SK-N-SH (cell line): ENCODE measurements at regions not wholly inside any gene's neighbourhood (a gene's known extent, or its start where the extent isn't known, plus 50 kb on each side); places are given as distances from the start of the nearest gene placed in this dataset.

ENCODE experiments used
- CTCF ChIA-PET: fragments of 300-600, 350-600 bp; formaldehyde crosslinking; extraction: SDS; loops from one replicate; lab custom pipeline; 2021; lab: Yijun Ruan, JAX
- POLR2A ChIA-PET: fragments of 350-600 bp; sonication (Branson Sonifier 250); formaldehyde crosslinking; extraction: SDS; loops from one replicate; lab custom pipeline; 2020; ENCODE audit warnings: antibody characterized with exemption, inconsistent platforms; lab: Yijun Ruan, JAX
- DNase-seq: peaks from one replicate; pipeline ENCODE4 v3.0.0; 2012
- H2AFZ ChIP-seq: fragments of 200-600 bp; sonication (generic); 2 replicates; pipeline ENCODE4 v1.8.1; 2016; ENCODE audit warnings: antibody characterized with exemption, mild to moderate bottlenecking, low read depth
- H3F3A ChIP-seq: fragments of 200-600 bp; sonication (generic); replicated peaks from 2 replicates; pipeline ENCODE3; 2016; ENCODE audit warnings: antibody characterized with exemption, mild to moderate bottlenecking; ENCODE audit not compliant: insufficient read depth
- H3K27ac ChIP-seq, 2 experiments: fragments of 200-500 bp in 1 of 2; fragments of 200-600 bp in 1 of 2; sonication (Bioruptor generic) in 1 of 2; sonication (generic), shearing (Covaris generic) in 1 of 2; 2 replicates each; pipeline versions ENCODE4 v1.5.1 to v1.6.1; 2014 to 2016; ENCODE audit warnings: low read depth in 2 of 2, inconsistent platforms in 1 of 2, low read length in 1 of 2, mild to moderate bottlenecking in 1 of 2, mixed read lengths in 1 of 2
- H3K27me3 ChIP-seq: fragments of 200-600 bp; sonication (generic), shearing (Covaris generic); 2 replicates; pipeline ENCODE4 v1.6.1; 2016; ENCODE audit warnings: mixed run types; ENCODE audit not compliant: insufficient read depth
- H3K36me3 ChIP-seq, 2 experiments: fragments of 200-500 bp in 1 of 2; fragments of 200-600 bp in 1 of 2; sonication (Bioruptor generic) in 1 of 2; sonication (generic) in 1 of 2; replicated peaks in 1 of 2; 2 replicates each; pipeline versions ENCODE3 to v1.5.1; 2014 to 2016; ENCODE audit warnings: low read length in 1 of 2, mild to moderate bottlenecking in 1 of 2; ENCODE audit not compliant: insufficient read depth in 2 of 2, control insufficient read depth in 1 of 2
- H3K4me1 ChIP-seq, 2 experiments: fragments of 200-500 bp in 1 of 2; fragments of 200-600 bp in 1 of 2; sonication (Bioruptor generic) in 1 of 2; sonication (generic), shearing (Covaris generic) in 1 of 2; 2 replicates each; pipeline versions ENCODE4 v1.5.1 to v1.6.1; 2014 to 2016; ENCODE audit warnings: low read depth in 1 of 2, low read length in 1 of 2, mixed run types in 1 of 2; ENCODE audit not compliant: insufficient read depth in 2 of 2, control insufficient read depth in 1 of 2
- H3K4me2 ChIP-seq: fragments of 200-600 bp; sonication (generic), shearing (Covaris generic); 2 replicates; pipeline ENCODE4 v1.6.1; 2017; ENCODE audit warnings: mixed run types
- H3K4me3 ChIP-seq, 2 experiments: fragments of 200-500 bp in 1 of 2; fragments of 200-600 bp in 1 of 2; sonication (Bioruptor generic) in 1 of 2; sonication (generic), shearing (Covaris generic) in 1 of 2; 2 replicates each; pipeline versions ENCODE4 v1.5.1 to v1.8.1; 2014 to 2016; ENCODE audit warnings: low read depth in 2 of 2, inconsistent platforms in 1 of 2, low read length in 1 of 2, mild to moderate bottlenecking in 1 of 2, mixed read lengths in 1 of 2, moderate library complexity in 1 of 2
- H3K79me2 ChIP-seq: fragments of 200-600 bp; sonication (generic); 2 replicates; pipeline ENCODE4 v1.8.1; 2017; ENCODE audit warnings: mild to moderate bottlenecking; ENCODE audit not compliant: insufficient read depth
- H3K9ac ChIP-seq: fragments of 200-600 bp; sonication (generic); 2 replicates; pipeline ENCODE4 v1.6.1; 2017; ENCODE audit warnings: mixed run types
- H3K9me2 ChIP-seq: fragments of 200-600 bp; sonication (generic); 2 replicates; pipeline ENCODE4 v1.6.1; 2017; ENCODE audit warnings: mixed run types
- H3K9me3 ChIP-seq: fragments of 200-600 bp; sonication (generic); 2 replicates; pipeline ENCODE4 v1.6.1; 2017; ENCODE audit warnings: mixed run types, mild to moderate bottlenecking, moderate library complexity
- H4K20me1 ChIP-seq: fragments of 200-600 bp; sonication (generic); 2 replicates; pipeline ENCODE4 v1.6.1; 2017; ENCODE audit warnings: mild to moderate bottlenecking, mixed run types; ENCODE audit not compliant: insufficient read depth
- EP300 ChIP-seq, 2 experiments: IDR thresholded peaks; 2 replicates each; pipeline versions ENCODE4 v1.4.0 to v1.6.1; 2012; ENCODE audit warnings: borderline replicate concordance in 1 of 2, low read depth in 1 of 2, low read length in 1 of 2
- EZH2phosphoT487 ChIP-seq: fragments of 200-600 bp; sonication (generic); IDR thresholded peaks from 2 replicates; pipeline ENCODE4 v1.6.1; 2017; ENCODE audit warnings: low read depth, mixed run types, mild to moderate bottlenecking, antibody characterized with exemption, moderate library complexity, borderline replicate concordance
- FOSL2 ChIP-seq: IDR thresholded peaks from 2 replicates; pipeline ENCODE4 v1.4.0; 2012; ENCODE audit warnings: low read depth, mild to moderate bottlenecking, moderate library complexity, borderline replicate concordance
- FOXM1 ChIP-seq: IDR thresholded peaks from 2 replicates; pipeline ENCODE4 v1.4.0; 2012; ENCODE audit warnings: low read depth, mild to moderate bottlenecking
- GATA2 ChIP-seq: sonication (generic); formaldehyde crosslinking; IDR thresholded peaks from 2 replicates; pipeline ENCODE4 v1.5.0; 2020; ENCODE audit warnings: mild to moderate bottlenecking, missing genetic modification reagents
- MXI1 ChIP-seq: IDR thresholded peaks from 2 replicates; pipeline ENCODE4 v1.6.1; 2012; ENCODE audit warnings: mild to moderate bottlenecking, low read depth, low read length, improper control_type of control experiment
- NFIC ChIP-seq: IDR thresholded peaks from 2 replicates; pipeline ENCODE4 v1.4.0; 2012; ENCODE audit warnings: borderline replicate concordance
- RXRA ChIP-seq: IDR thresholded peaks from 2 replicates; pipeline ENCODE4 v1.4.0; 2012; ENCODE audit warnings: low read depth, mild to moderate bottlenecking, borderline replicate concordance
- SMC3 ChIP-seq: IDR thresholded peaks from 2 replicates; pipeline ENCODE4 v1.6.1; 2012; ENCODE audit warnings: low read depth, low read length, improper control_type of control experiment
- TCF12 ChIP-seq: IDR thresholded peaks from 2 replicates; pipeline ENCODE4 v1.4.0; 2012
- WGBS: methylation state at CpG from one replicate; pipeline ENCODE4 v1.1.6; 2017; ENCODE audit warnings: low lambda C conversion rate; 5-methylcytosine and 5-hydroxymethylcytosine counted together
- TF ChIP-seq, protein P1 (sequence below): IDR thresholded peaks from 2 replicates; pipeline ENCODE4 v1.4.0; 2012; ENCODE audit warnings: low read depth
- TF ChIP-seq, protein P2 (sequence below): IDR thresholded peaks from 2 replicates; pipeline ENCODE4 v1.6.1; 2012; ENCODE audit warnings: mild to moderate bottlenecking, low read depth, low read length, moderate library complexity
- TF ChIP-seq, protein P3 (sequence below): IDR thresholded peaks from 2 replicates; pipeline ENCODE4 v1.4.0; 2012; ENCODE audit warnings: low read depth, borderline replicate concordance
- TF ChIP-seq, protein P4 (sequence below): IDR thresholded peaks from 2 replicates; pipeline ENCODE4; 2012
- TF ChIP-seq, protein P5 (sequence below): fragments of 200-600 bp; sonication (generic); IDR thresholded peaks from 2 replicates; pipeline ENCODE4 v1.6.1; 2017; ENCODE audit warnings: antibody characterized with exemption, mild to moderate bottlenecking, moderate library complexity

DNA sequence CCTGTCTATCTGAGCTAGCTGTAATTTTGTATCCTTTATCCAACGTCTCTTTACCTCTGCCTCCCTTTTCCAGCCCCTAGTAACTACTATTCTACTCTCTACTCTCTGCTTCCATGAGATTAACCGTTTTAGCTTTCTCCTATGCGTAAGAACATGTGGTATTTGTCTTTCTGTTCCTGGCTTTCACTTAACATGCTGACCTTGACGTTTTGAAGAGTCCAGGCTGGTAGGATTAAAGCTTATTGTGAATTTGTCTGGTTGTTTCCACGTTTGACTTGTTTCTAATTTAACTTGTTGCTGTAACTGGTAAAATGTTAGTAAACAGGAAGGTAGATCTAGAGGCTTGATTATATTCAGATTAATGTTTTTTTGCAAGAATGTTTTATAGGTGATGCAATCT lies 385.3 kb downstream of the PSAT1 start:
- POLR2A ChIA-PET: no interaction called here

More for the DNA sequence above, 385.3 kb downstream of the PSAT1 start:
- H3K9ac ChIP-seq: no peak overlapping the region
- CTCF ChIA-PET: no interaction called here
- no peaks in the 10 kb centered on the region for H3K9me2 ChIP-seq
- no peak overlapping the region for H3K4me3 ChIP-seq
- WGBS: 60% methylated on average over 5 of the region's 5 CpGs
- no peak for DNase-seq
- H3K4me2 ChIP-seq: no peak overlapping the region
- H3K9me3 ChIP-seq: no peaks in the 10 kb centered on the region
- no peaks in the 10 kb centered on the region for H3K27me3 ChIP-seq
- H3K79me2 ChIP-seq: no peaks in the 10 kb centered on the region
- H3F3A ChIP-seq: peaks cover 12% of the 10 kb centered on the region
- no peaks in the 10 kb centered on the region for H3K36me3 ChIP-seq
- H3K27ac ChIP-seq: no peak overlapping the region
- H2AFZ ChIP-seq: no peak overlapping the region
- TF ChIP-seq MXI1 (no peak), NFIC (no peak), EZH2phosphoT487 (no peak), GATA2 (CRISPR knock-in tag) (no peak), RXRA (no peak), FOXM1 (no peak), SMC3 (no peak), TCF12 (no peak), EP300 (IDR thresholded peaks at IDR 0.05; ENCODE audit: borderline replicate concordance in 1 of 2, low read depth in 1 of 2, low read length in 1 of 2) (no peak), FOSL2 (no peak)
- TF ChIP-seq, protein P1, sequence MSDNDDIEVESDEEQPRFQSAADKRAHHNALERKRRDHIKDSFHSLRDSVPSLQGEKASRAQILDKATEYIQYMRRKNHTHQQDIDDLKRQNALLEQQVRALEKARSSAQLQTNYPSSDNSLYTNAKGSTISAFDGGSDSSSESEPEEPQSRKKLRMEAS: no peak
- TF ChIP-seq, protein P2, sequence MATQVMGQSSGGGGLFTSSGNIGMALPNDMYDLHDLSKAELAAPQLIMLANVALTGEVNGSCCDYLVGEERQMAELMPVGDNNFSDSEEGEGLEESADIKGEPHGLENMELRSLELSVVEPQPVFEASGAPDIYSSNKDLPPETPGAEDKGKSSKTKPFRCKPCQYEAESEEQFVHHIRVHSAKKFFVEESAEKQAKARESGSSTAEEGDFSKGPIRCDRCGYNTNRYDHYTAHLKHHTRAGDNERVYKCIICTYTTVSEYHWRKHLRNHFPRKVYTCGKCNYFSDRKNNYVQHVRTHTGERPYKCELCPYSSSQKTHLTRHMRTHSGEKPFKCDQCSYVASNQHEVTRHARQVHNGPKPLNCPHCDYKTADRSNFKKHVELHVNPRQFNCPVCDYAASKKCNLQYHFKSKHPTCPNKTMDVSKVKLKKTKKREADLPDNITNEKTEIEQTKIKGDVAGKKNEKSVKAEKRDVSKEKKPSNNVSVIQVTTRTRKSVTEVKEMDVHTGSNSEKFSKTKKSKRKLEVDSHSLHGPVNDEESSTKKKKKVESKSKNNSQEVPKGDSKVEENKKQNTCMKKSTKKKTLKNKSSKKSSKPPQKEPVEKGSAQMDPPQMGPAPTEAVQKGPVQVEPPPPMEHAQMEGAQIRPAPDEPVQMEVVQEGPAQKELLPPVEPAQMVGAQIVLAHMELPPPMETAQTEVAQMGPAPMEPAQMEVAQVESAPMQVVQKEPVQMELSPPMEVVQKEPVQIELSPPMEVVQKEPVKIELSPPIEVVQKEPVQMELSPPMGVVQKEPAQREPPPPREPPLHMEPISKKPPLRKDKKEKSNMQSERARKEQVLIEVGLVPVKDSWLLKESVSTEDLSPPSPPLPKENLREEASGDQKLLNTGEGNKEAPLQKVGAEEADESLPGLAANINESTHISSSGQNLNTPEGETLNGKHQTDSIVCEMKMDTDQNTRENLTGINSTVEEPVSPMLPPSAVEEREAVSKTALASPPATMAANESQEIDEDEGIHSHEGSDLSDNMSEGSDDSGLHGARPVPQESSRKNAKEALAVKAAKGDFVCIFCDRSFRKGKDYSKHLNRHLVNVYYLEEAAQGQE: no peak
- TF ChIP-seq, protein P3, sequence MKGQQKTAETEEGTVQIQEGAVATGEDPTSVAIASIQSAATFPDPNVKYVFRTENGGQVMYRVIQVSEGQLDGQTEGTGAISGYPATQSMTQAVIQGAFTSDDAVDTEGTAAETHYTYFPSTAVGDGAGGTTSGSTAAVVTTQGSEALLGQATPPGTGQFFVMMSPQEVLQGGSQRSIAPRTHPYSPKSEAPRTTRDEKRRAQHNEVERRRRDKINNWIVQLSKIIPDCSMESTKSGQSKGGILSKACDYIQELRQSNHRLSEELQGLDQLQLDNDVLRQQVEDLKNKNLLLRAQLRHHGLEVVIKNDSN: no peak
- TF ChIP-seq, protein P4, sequence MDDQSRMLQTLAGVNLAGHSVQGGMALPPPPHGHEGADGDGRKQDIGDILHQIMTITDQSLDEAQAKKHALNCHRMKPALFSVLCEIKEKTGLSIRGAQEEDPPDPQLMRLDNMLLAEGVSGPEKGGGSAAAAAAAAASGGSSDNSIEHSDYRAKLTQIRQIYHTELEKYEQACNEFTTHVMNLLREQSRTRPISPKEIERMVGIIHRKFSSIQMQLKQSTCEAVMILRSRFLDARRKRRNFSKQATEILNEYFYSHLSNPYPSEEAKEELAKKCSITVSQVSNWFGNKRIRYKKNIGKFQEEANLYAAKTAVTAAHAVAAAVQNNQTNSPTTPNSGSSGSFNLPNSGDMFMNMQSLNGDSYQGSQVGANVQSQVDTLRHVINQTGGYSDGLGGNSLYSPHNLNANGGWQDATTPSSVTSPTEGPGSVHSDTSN: no peak
- TF ChIP-seq, protein P5, sequence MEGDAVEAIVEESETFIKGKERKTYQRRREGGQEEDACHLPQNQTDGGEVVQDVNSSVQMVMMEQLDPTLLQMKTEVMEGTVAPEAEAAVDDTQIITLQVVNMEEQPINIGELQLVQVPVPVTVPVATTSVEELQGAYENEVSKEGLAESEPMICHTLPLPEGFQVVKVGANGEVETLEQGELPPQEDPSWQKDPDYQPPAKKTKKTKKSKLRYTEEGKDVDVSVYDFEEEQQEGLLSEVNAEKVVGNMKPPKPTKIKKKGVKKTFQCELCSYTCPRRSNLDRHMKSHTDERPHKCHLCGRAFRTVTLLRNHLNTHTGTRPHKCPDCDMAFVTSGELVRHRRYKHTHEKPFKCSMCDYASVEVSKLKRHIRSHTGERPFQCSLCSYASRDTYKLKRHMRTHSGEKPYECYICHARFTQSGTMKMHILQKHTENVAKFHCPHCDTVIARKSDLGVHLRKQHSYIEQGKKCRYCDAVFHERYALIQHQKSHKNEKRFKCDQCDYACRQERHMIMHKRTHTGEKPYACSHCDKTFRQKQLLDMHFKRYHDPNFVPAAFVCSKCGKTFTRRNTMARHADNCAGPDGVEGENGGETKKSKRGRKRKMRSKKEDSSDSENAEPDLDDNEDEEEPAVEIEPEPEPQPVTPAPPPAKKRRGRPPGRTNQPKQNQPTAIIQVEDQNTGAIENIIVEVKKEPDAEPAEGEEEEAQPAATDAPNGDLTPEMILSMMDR: no peak
- peaks cover 0 to 5% of the 10 kb centered on the region in 2 experiments; a peak in 3 of 4 replicates for H3K4me1 ChIP-seq
- no peaks in the 10 kb centered on the region for H4K20me1 ChIP-seq
